PFSK-1 (cell line): ENCODE measurements at regions not wholly inside any gene's neighbourhood (a gene's known extent, or its start where the extent isn't known, plus 50 kb on each side); places are given as distances from the start of the nearest gene placed in this dataset.

Experiments used
- POLR2AphosphoS5 ChIP-seq: IDR thresholded peaks from 2 replicates; pipeline ENCODE4 v1.6.1; 2012; ENCODE audit warnings: low read depth, mild to moderate bottlenecking, control low read depth, low read length, moderate library complexity
- SIN3A ChIP-seq: IDR thresholded peaks from 2 replicates; pipeline ENCODE4 v1.6.1; 2012; ENCODE audit warnings: mild to moderate bottlenecking, low read length, moderate library complexity, borderline replicate concordance; ENCODE audit not compliant: insufficient read depth
- TAF1 ChIP-seq: IDR thresholded peaks from 2 replicates; pipeline ENCODE4 v1.6.1; 2012; ENCODE audit warnings: low read length, control low read depth, borderline replicate concordance; ENCODE audit not compliant: insufficient read depth

- TF ChIP-seq SIN3A (no peak), TAF1 (no peak), POLR2AphosphoS5 (no peak)
Measured at GRCh38 chr11:25583596-25583995, 748.3 kb upstream of the ANO3 start.
